GM12873 (cell line): ENCODE measurements at regions not wholly inside any gene's neighbourhood (a gene's known extent, or its start where the extent isn't known, plus 50 kb on each side); places are given as distances from the start of the nearest gene placed in this dataset.

Experiments
- CTCF ChIP-seq: IDR thresholded peaks from 2 replicates; pipeline ENCODE4 v1.5.1; 2012; ENCODE audit warnings: low read depth, mild to moderate bottlenecking, moderate library complexity, low read length, control low read depth; ENCODE audit not compliant: insufficient read depth; ENCODE audit errors: missing control alignments

DNA sequence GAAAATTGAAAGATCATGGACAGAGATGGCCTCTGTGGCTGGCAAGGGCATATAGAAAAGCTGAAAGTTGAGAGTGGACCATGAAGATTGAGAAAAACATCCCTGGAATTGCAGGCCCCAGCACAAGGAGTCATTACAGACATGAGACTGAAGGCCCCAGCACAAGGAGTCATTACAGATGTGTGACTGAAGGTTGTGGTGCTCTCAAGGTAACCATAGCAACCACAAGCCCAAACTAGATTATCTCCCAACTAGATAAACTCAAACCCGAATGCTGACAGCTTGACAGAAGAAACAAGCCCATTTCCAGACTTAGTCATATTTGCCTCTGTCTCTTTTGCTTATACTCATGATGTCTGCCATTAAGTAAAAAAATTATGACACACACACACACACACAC, 1252.1 kb upstream of the ADGRL4 start:
- TF ChIP-seq CTCF, result no peak

GRCh38 chr1:80251591-80251990, 1245.1 kb upstream of the ADGRL4 start:
- TF ChIP-seq CTCF, result no peak

- TF ChIP-seq CTCF, result no peak
These were observed 1244.6 kb upstream of the ADGRL4 start for GRCh38 chr1:80251171-80251570.

GRCh38 chr1:80250573-80251168, 1244.1 kb upstream of the ADGRL4 start:
- no peak for TF ChIP-seq CTCF

DNA sequence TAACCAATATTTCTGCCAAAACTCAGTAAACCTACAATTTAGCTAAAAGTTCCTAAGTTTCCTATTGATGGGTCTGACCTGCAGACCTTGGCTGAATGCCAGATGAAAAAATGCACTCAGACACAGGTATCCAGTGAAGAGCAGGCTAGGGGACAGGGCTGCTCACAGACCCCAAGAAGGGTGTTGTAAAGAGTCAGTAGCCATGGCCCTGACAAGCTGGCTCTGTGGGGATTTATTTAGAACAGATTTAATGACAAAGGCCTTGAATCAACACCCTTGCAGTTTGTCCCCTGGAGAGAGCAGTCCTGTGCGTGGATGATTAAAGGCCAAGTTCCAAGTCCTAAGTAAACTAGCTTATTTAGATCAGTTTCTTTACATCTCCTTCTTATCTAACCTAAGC, 1243.2 kb upstream of the ADGRL4 start:
- no peak for TF ChIP-seq CTCF

DNA sequence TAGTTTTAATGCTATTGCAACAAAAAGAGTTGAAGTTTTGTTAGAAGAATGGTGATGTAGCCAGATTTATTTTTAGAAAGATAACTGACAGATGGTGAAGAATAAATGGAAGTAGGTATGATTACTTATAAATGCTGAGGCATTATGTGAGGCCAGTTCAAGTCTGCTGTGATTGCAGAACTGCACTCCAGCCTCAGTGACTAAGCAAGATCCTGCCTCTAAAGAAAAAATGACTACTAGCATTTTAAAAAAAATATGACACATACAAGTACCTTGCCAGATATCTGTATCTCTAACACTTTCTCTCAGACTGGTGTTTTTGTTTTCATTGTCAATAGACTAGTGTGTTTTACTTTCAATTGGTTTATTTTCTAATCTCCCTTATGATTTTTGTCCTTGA, 1242.4 kb upstream of the ADGRL4 start:
- no peak for TF ChIP-seq CTCF

- no peak for TF ChIP-seq CTCF
These were observed 1239.3 kb upstream of the ADGRL4 start for GRCh38 chr1:80245813-80246212.
